GM12878 (cell line): ENCODE measurements at regions not wholly inside any gene's neighbourhood (a gene's known extent, or its start where the extent isn't known, plus 50 kb on each side); places are given as distances from the start of the nearest gene placed in this dataset.

ENCODE experiments used
- ATAC-seq: fragments of 200-7000 bp; cut with Tn5 transposase; 3 replicates; pipeline ENCODE4 v1.9.1; 2020; ENCODE audit warnings: mild to moderate bottlenecking, moderate library complexity
- BruUV-seq: library from RNA; stranded (reverse); fragments of 400-500 nt; replicated peaks from 2 replicates; lab custom pipeline; 2021; lab: Mats Ljungman, UMichigan
- CTCF ChIA-PET: fragments of 300-600 bp; sonication (Branson Sonifier 250); formaldehyde crosslinking; extraction: SDS; loops from one replicate; lab custom pipeline; 2021; ENCODE audit warnings: inconsistent platforms; lab: Yijun Ruan, JAX
- POLR2A ChIA-PET: fragments of 350-600 bp; formaldehyde crosslinking; extraction: SDS; loops from one replicate; lab custom pipeline; 2021; ENCODE audit warnings: inconsistent platforms; lab: Charles Lee
- RAD21 ChIA-PET: fragments of 300-600 bp; sonication (Branson Sonifier 250); formaldehyde crosslinking; loops from one replicate; lab custom pipeline; 2023; ENCODE audit warnings: antibody characterized with exemption; ENCODE audit not compliant: unreplicated experiment; lab: Charles Lee
- SMC1A ChIA-PET: fragments of 300-600 bp; sonication (Branson Sonifier 250); formaldehyde crosslinking; loops from one replicate; lab custom pipeline; 2023; ENCODE audit not compliant: unreplicated experiment, uncharacterized antibody; lab: Charles Lee
- DNase-seq: peaks from one replicate; pipeline ENCODE4 v3.0.0-alpha.2; 2011; ENCODE audit warnings: low read depth, low spot score
- FAIRE-seq: peaks from 3 replicates; lab custom pipeline; 2011; peaks lifted over from hg19 to GRCh38; lab: Jason Lieb, UNC
- H2AFZ ChIP-seq: 2 replicates; pipeline ENCODE4 v1.6.0; 2011; ENCODE audit warnings: low read depth, low read length, control low read depth; ENCODE audit not compliant: control insufficient read depth
- H3K27ac ChIP-seq: 2 replicates; pipeline ENCODE4 v1.5.1; 2011; ENCODE audit warnings: control low read depth; ENCODE audit not compliant: control insufficient read depth, insufficient read depth
- H3K27me3 ChIP-seq, 2 experiments: replicated peaks in 1 of 2; 2 replicates each; pipeline versions ENCODE4 v1.6.0 to v1.6.1; 2011; ENCODE audit warnings: low read length in 1 of 2; ENCODE audit not compliant: control insufficient read depth in 2 of 2, insufficient read depth in 2 of 2
- H3K36me3 ChIP-seq, 2 experiments: 2 replicates each; pipeline ENCODE4 v1.5.1; 2011; ENCODE audit warnings: low read length in 1 of 2; ENCODE audit not compliant: control insufficient read depth in 2 of 2, insufficient read depth in 2 of 2
- H3K4me1 ChIP-seq: 2 replicates; pipeline ENCODE4 v1.6.1; 2011; ENCODE audit warnings: mild to moderate bottlenecking, low read length, moderate library complexity, mixed read lengths; ENCODE audit not compliant: control insufficient read depth, insufficient read depth
- H3K4me2 ChIP-seq: 2 replicates; pipeline ENCODE4 v1.6.0; 2011; ENCODE audit warnings: control low read depth; ENCODE audit not compliant: control insufficient read depth, insufficient read depth
- H3K4me3 ChIP-seq: fragments of 200-600 bp; sonication (generic); 2 replicates; pipeline ENCODE4 v1.5.1; 2016
- H3K79me2 ChIP-seq: 2 replicates; pipeline ENCODE4 v1.6.0; 2011; ENCODE audit warnings: low read length; ENCODE audit not compliant: control insufficient read depth, insufficient read depth
- H3K9ac ChIP-seq: 2 replicates; pipeline ENCODE4 v1.8.0; 2011; ENCODE audit warnings: low read length, control low read depth, mixed read lengths; ENCODE audit not compliant: control insufficient read depth, insufficient read depth
- H3K9me3 ChIP-seq: replicated peaks from 3 replicates; pipeline ENCODE4 v1.5.1; 2011; ENCODE audit warnings: mild to moderate bottlenecking, low read length; ENCODE audit not compliant: control insufficient read depth, insufficient read depth
- H4K20me1 ChIP-seq: 2 replicates; pipeline ENCODE4 v1.6.0; 2011; ENCODE audit not compliant: control insufficient read depth, insufficient read depth
- EGR1 ChIP-seq, 2 experiments: IDR thresholded peaks; 1 replicate in 1 of 2; 2 replicates in 1 of 2; pipeline ENCODE4 v1.6.1; 2011 to 2012; ENCODE audit warnings: low read depth in 2 of 2, low read length in 2 of 2, borderline replicate concordance in 1 of 2, mild to moderate bottlenecking in 1 of 2, moderate library complexity in 1 of 2
- IRF3 ChIP-seq: fragments of 450-650 bp; IDR thresholded peaks from 2 replicates; pipeline ENCODE4 v1.6.1; 2014; ENCODE audit warnings: mild to moderate bottlenecking
- NFXL1 ChIP-seq: fragments of 450-650 bp; IDR thresholded peaks from 2 replicates; pipeline ENCODE4 v1.6.1; 2017; ENCODE audit warnings: antibody characterized with exemption, mild to moderate bottlenecking, borderline replicate concordance
- SIN3A ChIP-seq: IDR thresholded peaks from 2 replicates; pipeline ENCODE4 v1.6.1; 2012; ENCODE audit warnings: low read depth, low read length, improper control_type of control experiment
- WGBS: methylation state at CpG from one replicate; pipeline ENCODE4 v1.1.6; 2016; ENCODE audit warnings: low lambda C conversion rate; ENCODE audit not compliant: insufficient replicate concordance, insufficient coverage; ENCODE audit errors: missing lambda C conversion rate; 5-methylcytosine and 5-hydroxymethylcytosine counted together
- in situ Hi-C: fragments of 300-500 bp; cut with MboI; formaldehyde crosslinking; loops from 9 replicates; pipeline ENCODE4 v1.14.3; 2018; ENCODE audit warnings: mixed read lengths
- intact Hi-C: fragments of 100-400 bp; cut with micrococcal nuclease; formaldehyde crosslinking; loops from one replicate; pipeline ENCODE4 v1.14.2; 2022; ENCODE audit not compliant: unreplicated experiment
- TF ChIP-seq, protein P1 (sequence below): fragments of 450-650 bp; IDR thresholded peaks from 2 replicates; pipeline ENCODE4 v1.6.1; 2017; ENCODE audit warnings: borderline replicate concordance
- TF ChIP-seq, protein P2 (sequence below): fragments of 450-650 bp; IDR thresholded peaks from 2 replicates; pipeline ENCODE4 v1.6.1; 2017; ENCODE audit warnings: mild to moderate bottlenecking

- Histone ChIP-seq H3K27ac (no peak overlapping the region), H2AFZ (no peak overlapping the region), H3K4me2 (no peak overlapping the region), H4K20me1 (no peaks in the 10 kb centered on the region), H3K79me2 (no peaks in the 10 kb centered on the region), H3K9me3 (no peaks in the 10 kb centered on the region; the same call in 2 of the 3 replicates), H3K27me3 (no peaks in the 10 kb centered on the region), H3K4me1 (peaks cover 13% of the 10 kb centered on the region), H3K9ac (no peak overlapping the region), H3K4me3 (no peak overlapping the region), H3K36me3 (no peaks in the 10 kb centered on the region)
- ChIA-PET POLR2A (no interaction called here), SMC1A (interaction anchor here (1.6 kb wide), 2 partner anchors 13 to 79 kb away, joined by 3 to 5 read pairs; no protein-coding TSS in a partner anchor), RAD21 (interaction anchor here (0.9 kb wide), 1 partner anchor 9 kb away, joined by 3 read pairs; no protein-coding TSS in a partner anchor), CTCF (interaction anchor here (1.5 kb wide), 1 partner anchor 10 kb away, joined by 4 read pairs; no protein-coding TSS in a partner anchor)
- no peak for DNase-seq
- in situ Hi-C loops (no loop called here), intact Hi-C loops (no loop called here)
- 58% methylated on average over 8 of the region's 8 CpGs for WGBS
- no peak for FAIRE-seq
- no peak for ATAC-seq
- no peak for TF ChIP-seq IRF3
- TF ChIP-seq SIN3A = no peak
- no peak for TF ChIP-seq NFXL1
- TF ChIP-seq, protein P1, sequence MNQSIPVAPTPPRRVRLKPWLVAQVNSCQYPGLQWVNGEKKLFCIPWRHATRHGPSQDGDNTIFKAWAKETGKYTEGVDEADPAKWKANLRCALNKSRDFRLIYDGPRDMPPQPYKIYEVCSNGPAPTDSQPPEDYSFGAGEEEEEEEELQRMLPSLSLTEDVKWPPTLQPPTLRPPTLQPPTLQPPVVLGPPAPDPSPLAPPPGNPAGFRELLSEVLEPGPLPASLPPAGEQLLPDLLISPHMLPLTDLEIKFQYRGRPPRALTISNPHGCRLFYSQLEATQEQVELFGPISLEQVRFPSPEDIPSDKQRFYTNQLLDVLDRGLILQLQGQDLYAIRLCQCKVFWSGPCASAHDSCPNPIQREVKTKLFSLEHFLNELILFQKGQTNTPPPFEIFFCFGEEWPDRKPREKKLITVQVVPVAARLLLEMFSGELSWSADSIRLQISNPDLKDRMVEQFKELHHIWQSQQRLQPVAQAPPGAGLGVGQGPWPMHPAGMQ = no peak
- TF ChIP-seq, protein P2, sequence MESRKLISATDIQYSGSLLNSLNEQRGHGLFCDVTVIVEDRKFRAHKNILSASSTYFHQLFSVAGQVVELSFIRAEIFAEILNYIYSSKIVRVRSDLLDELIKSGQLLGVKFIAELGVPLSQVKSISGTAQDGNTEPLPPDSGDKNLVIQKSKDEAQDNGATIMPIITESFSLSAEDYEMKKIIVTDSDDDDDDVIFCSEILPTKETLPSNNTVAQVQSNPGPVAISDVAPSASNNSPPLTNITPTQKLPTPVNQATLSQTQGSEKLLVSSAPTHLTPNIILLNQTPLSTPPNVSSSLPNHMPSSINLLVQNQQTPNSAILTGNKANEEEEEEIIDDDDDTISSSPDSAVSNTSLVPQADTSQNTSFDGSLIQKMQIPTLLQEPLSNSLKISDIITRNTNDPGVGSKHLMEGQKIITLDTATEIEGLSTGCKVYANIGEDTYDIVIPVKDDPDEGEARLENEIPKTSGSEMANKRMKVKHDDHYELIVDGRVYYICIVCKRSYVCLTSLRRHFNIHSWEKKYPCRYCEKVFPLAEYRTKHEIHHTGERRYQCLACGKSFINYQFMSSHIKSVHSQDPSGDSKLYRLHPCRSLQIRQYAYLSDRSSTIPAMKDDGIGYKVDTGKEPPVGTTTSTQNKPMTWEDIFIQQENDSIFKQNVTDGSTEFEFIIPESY = no peak
- no peak for TF ChIP-seq EGR1 (IDR thresholded peaks at IDR 0.05; ENCODE audit: borderline replicate concordance in 1 of 2, low read depth in 2 of 2, low read length in 2 of 2)
- BruUV-seq = no TSS peak
Measured at GRCh38 chr5:6193310-6193709, 185.0 kb downstream of the MED10 start.
